Dedifferentiated amniotic fluid mesenchymal stem cell (primary cell): ENCODE measurements at regions not wholly inside any gene's neighbourhood (a gene's known extent, or its start where the extent isn't known, plus 50 kb on each side); places are given as distances from the start of the nearest gene placed in this dataset.

Experiments
- DNase-seq: peaks from one replicate; pipeline ENCODE4 v3.0.0-alpha.2; 2016; ENCODE audit errors: extremely low spot score

- no peak for DNase-seq
Measured at GRCh38 chr14:101357038-101357437, 204.3 kb upstream of the DIO3 start.

GRCh38 chr14:101357559-101358319 is 203.6 kb upstream of the DIO3 start:
- no peak for DNase-seq

GRCh38 chr14:101358320-101359125 is 202.8 kb upstream of the DIO3 start:
- no peak for DNase-seq

- DNase-seq: no peak
Measured at GRCh38 chr14:101359221-101360053, 201.9 kb upstream of the DIO3 start.

- no peak for DNase-seq
Measured at GRCh38 chr14:101360054-101360911, 201.0 kb upstream of the DIO3 start.

- no peak for DNase-seq
Measured at GRCh38 chr14:101361044-101361443, 200.3 kb upstream of the DIO3 start.

GRCh38 chr14:101361451-101362433 is 199.6 kb upstream of the DIO3 start:
- no peak for DNase-seq

- no peak for DNase-seq
Measured at GRCh38 chr14:101362529-101363260, 198.6 kb upstream of the DIO3 start.

GRCh38 chr14:101363261-101363555 is 198.1 kb upstream of the DIO3 start:
- DNase-seq: no peak

- no peak for DNase-seq
Measured at GRCh38 chr14:101363880-101364391, 197.4 kb upstream of the DIO3 start.

GRCh38 chr14:101364503-101365328 is 196.6 kb upstream of the DIO3 start:
- no peak for DNase-seq

GRCh38 chr14:101365329-101366158 is 195.8 kb upstream of the DIO3 start:
- no peak for DNase-seq

- DNase-seq: no peak
Measured at GRCh38 chr14:101367421-101368261, 193.7 kb upstream of the DIO3 start.

- DNase-seq: no peak
Measured at GRCh38 chr14:101368629-101369028, 192.7 kb upstream of the DIO3 start.

GRCh38 chr14:101369194-101369915 is 191.9 kb upstream of the DIO3 start:
- no peak for DNase-seq
